Stimulated activated CD4-positive, alpha-beta T cell treated with anti-CD3 and anti-CD28 coated beads, Interleukin-1b, Interleukin-23, amount 100 ng/mL, for 1 hour (primary cell): ENCODE measurements at regions not wholly inside any gene's neighbourhood (a gene's known extent, or its start where the extent isn't known, plus 50 kb on each side); places are given as distances from the start of the nearest gene placed in this dataset.
"Not testable (repeated sequence)": the region's sequence is repeated elsewhere in the genome, so short reads cannot be mapped to it uniquely, and the experiment has no call there.

Experiments
- DNase-seq, 2 donors: peaks; one replicate each; pipeline ENCODE4 v3.0.0-alpha.2; 2020; ENCODE audit warnings: low read depth in 2 of 2

DNA sequence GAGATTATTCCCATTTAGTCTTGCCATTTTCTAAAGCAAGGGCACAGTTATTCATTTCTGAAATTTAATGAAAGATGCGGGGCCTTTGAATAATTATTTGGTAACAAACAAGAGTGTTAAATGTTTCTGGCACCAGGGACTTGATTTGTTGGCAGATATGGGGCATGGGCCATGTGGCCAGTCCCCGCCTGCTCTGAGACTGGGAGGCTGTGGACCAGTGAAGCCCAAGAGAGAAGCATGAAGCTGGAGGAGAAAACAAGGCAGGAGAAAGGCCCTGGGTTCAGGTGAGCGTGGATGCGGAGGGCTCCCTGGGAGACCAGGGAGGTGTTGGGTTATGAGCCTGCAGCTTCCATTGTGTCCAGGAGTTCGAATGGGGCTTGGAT is 378.5 kb downstream of the TCERG1L start:
- DNase-seq = no peak

GRCh38 chr10:130934293-130935127 is 377.0 kb downstream of the TCERG1L start:
- DNase-seq = no peak

GRCh38 chr10:130935128-130935439 is 376.4 kb downstream of the TCERG1L start:
- no peak for DNase-seq

DNA sequence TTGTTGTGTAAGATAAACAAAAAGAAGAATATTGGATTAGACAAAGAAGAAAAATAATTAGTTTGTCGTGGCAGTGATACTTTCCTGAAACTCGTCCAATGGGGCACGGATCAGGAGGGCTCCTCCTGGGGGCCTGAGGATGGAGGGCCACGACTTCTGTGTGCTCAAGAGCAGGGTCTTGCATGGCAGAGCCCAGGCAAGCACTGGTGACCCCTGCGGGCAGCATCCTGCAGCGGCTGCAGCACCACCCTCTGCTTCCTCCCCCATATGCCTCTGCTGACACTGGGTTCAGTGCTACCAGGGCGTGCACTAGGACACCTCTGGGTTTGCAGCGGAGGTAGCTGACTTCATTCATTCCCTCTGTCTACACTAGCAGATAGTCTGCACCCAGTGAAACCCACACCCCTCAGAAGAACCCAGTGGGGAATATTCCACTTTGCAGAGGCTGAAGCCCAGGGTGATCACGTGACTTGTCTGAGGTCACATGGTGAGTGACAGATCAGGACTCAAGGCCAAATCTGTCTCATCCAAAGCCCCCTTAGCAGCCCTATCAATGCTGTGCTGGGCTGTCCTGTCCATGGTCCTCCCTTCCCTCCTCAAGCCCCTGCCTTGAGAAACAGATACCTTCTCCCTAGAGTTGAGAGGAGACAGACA is 375.5 kb downstream of the TCERG1L start:
- DNase-seq = no peak

DNA sequence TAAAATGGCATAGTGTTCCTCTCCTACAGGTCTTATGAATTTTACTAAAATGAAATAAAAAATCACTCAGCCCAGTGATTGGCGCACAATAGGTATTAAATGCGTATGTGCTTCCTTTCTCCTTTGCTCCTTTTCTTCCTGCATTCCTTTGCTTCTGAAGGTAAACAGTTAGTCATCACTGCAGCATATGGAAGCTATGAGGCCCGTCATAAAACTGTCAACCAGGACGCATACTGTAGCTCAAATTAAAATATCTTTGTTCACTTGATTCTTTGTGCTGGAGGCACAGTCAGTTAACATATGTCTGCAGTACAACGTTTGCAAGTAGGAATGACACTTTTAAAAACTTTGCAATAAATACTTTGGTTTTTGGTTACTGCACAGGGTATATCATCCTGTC is 374.7 kb downstream of the TCERG1L start:
- DNase-seq = no peak

DNA sequence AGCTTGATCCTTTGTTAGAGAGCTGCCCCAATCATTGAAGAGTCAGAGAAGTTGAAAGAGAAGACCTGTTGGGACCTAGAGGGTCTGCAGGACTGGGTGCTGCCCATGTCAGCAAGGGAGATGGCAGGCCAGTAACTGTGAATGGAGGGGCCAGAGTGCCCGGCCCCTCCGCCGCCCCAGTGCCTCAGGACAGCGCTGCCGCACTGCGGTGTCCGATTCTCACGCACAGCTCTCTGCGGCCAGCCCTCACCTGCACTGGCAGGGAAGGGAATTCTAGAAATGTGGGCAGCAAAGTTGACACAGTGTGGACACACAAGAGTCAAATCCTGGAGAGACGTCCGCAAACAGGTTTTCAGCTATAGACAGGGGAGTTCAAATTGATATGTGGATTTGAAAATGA is 373.5 kb downstream of the TCERG1L start:
- no peak for DNase-seq

- not testable (repeated sequence) for DNase-seq
These were observed 372.6 kb downstream of the TCERG1L start for GRCh38 chr10:130938891-130939290.

DNA sequence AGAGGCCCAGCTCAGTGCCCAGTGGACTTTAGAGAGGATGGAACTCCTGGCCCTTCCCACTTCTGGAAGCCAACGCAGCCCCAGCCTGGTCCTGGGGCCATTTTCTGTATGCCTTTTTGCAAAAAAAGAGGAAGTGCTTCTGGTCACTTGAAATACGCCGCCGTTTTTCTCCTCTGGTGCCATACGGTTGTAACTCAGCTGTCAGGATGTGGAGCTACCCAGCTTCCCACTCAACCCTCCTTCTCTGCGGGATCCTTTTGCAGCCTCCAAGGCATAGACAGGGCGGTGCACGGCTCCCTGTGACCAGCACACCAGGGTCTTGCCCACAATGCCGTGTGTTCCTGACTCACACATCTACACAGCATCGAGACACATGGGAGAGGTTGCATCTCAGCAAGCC is 369.6 kb downstream of the TCERG1L start:
- no peak for DNase-seq

- DNase-seq = no peak
These were observed 359.4 kb downstream of the TCERG1L start for GRCh38 chr10:130952086-130952485.

DNA sequence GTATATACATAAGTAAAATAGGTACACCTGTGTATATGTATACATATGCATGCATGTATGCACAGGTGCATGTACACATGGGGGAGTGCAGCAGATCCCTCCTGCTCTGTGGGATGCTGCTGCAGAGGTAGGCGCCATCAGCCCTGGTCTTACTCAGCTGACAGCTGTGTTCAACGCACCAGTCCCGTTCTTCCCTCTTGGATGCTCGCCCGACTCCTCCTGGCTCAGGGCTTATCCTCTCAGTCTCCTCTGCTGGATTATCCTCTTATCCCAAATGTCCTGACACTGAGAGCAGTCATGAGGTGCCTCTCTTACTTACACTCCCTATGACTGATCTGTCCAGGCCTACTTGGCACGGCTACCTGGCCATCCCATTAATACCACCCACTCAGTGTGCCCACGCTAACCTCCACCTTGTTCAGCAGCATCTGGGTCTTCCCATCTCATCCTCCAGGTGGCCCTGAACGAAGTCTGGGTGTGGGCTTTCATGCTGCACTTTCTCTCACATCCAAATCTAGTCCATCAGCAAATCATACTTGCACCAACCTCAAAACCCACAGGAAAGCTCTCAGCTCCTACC is 357.1 kb downstream of the TCERG1L start:
- no peak for DNase-seq

DNA sequence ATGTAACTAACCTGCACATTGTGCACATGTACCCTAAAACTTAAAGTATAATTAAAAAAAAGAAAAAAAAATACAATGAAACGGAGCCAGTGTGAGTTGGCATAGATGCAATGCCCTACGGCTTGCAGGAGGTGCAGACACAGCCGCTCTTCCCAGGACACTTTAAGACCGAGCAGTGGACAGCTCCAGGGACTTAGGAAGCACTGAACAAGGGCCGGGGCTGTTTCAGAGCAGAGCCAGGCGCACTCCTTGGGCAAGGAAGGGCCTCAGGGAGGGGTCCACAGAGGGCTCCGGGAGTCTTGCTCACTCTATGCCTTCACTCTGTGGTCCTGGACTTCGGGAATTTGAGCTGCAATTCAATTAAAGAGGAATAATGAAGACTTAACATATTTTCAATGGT is 355.3 kb downstream of the TCERG1L start:
- DNase-seq = no peak

DNA sequence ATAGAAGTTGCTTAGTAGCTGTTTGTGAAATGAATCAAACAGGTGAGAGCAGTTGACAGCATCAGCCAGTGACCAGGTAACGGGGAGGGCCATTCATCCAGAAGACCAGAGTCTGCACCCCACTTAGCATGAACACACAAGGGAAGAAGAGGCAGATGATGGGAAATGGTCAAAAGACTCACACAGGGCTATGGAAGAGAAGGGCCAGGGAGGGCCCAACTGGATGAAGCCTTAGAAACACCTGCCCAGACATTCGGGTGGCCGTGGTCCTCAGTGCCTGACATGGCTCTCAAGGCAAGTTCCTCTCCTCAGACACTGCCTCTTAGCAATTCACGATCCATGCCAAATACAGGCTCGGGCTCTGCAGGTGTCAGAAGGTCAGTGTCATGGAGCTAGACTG is 354.1 kb downstream of the TCERG1L start:
- DNase-seq = no peak

GRCh38 chr10:130958003-130958402 is 353.5 kb downstream of the TCERG1L start:
- no peak for DNase-seq

GRCh38 chr10:130958981-130959751 is 352.4 kb downstream of the TCERG1L start:
- DNase-seq = no peak

DNA sequence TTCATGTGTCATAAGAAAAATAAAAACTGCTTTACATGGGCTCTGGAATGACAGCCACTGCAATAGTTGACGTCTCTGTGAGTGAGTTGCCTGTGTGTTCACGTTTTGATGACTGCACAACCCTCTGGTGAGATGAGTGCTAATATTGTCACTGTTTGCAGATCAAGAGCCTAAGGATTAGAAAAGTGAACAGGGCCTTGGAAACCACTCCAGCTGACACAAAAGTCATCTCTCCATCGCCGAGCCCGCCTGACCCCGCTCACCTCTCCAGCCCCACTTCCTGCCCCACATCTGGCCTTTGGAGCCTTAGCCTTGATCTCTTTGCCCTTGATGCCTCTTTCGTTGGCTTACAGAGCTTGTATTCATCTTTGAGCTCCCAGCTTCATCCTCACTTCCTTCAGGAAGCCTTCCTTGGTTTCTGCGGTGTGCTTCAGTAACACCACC is 351.7 kb downstream of the TCERG1L start:
- no peak for DNase-seq

- no peak for DNase-seq
These were observed 351.0 kb downstream of the TCERG1L start for GRCh38 chr10:130960531-130960930.

DNA sequence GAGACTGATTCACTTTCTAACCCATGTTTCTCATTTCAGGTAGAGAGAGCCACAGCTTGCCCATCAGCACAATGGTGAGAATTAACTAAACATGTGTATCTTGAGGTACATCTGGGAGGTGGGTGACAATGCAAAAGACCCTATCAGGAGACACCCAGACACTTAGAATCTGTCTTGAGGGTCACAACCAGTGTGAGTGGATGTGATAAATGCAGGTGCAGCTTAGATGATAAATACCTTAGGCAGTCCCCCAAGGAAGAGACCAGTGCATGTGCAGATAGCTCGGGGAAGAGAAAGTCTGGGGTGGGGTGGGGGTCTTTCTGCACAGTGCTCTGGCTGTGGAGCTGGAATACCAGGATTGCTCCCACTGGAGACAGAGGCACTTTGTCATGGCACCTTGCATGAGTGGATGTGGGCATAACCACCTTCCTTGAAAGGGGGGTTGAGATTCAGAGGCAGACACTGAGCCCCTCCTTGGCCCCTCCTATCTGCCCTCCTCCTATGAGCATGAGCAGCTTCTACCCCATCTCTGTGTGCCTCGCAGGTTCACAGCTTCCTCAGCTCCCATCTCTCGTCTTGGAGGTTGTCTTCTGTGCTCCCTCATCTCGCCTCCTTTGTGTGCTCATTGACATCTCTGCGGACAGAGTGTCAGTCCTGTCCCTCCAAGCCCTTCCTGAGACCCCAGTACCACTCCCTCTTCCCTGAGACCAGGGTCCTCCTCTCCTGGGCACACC is 349.8 kb downstream of the TCERG1L start:
- DNase-seq = no peak

DNA sequence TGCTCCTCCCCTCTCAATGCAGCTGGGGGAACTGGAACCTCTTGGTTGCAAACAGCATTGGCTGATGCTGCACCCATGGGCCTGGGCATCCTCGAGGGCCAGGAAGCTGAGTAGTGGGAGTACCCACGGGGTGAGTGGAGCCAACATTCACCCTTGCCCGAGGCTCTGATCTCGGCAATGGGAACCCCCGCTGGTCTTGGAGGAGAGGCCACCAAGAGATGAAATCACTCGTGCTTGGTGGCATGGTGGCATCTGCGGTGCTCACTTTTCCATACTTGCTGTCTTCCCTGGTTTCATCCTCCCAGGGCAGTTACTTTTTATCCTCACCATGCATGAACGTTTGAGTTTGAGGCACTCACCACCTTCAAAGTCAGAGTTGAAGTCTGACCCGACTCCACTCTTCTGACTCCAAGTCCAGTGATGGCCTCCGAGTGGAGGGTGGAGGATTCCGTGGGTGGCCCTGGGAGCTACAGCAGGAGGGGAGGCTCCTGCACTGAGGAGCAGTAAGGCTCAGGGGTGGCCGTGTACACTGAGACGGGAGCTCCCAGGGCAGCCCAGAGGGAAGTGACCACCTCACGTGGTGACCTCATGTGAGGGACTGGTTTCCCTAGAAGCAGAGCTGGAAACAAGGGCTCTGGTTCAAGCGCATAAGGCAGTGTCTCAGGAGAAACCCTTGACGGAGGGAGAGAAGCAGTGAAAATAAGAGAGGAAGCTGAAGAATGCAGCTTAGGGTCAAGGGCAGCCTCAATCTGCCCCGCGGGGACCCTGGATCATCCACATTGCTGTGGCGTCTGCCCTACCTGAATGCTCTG is 349.1 kb downstream of the TCERG1L start:
- no peak for DNase-seq

GRCh38 chr10:130963052-130963393 is 348.5 kb downstream of the TCERG1L start:
- DNase-seq = no peak

- DNase-seq = no peak
These were observed 347.6 kb downstream of the TCERG1L start for GRCh38 chr10:130963786-130964522.
